Uterus (tissue), 2 donors: ENCODE measurements at regions not wholly inside any gene's neighbourhood (a gene's known extent, or its start where the extent isn't known, plus 50 kb on each side); places are given as distances from the start of the nearest gene placed in this dataset.

Source experiments
- CTCF ChIP-seq, 4 experiments: fragments of 200-600 bp in 2 of 4; fragments of 450-650 bp in 2 of 4; sonication (generic) in 2 of 4; IDR thresholded peaks; one replicate each; pipeline ENCODE4 v1.5.1; 2016 to 2019; ENCODE audit warnings: antibody characterized with exemption in 4 of 4, mild to moderate bottlenecking in 2 of 4, moderate library complexity in 1 of 4
- POLR2A ChIP-seq, 2 donors: fragments of 450-650 bp; IDR thresholded peaks; one replicate each; pipeline ENCODE4 v1.6.1; 2016; ENCODE audit warnings: antibody characterized with exemption in 2 of 2, mild to moderate bottlenecking in 1 of 2, moderate library complexity in 1 of 2

GRCh38 chr2:21229302-21229701, 105.5 kb downstream of the TDRD15 start:
- TF ChIP-seq CTCF (IDR thresholded peaks at IDR 0.05) (no peak), POLR2A (IDR thresholded peaks at IDR 0.05) (no peak)
